ENCODE measurements at regions not wholly inside any gene's neighbourhood (a gene's known extent, or its start where the extent isn't known, plus 50 kb on each side); places are given as distances from the start of the nearest gene placed in this dataset.

DNA sequence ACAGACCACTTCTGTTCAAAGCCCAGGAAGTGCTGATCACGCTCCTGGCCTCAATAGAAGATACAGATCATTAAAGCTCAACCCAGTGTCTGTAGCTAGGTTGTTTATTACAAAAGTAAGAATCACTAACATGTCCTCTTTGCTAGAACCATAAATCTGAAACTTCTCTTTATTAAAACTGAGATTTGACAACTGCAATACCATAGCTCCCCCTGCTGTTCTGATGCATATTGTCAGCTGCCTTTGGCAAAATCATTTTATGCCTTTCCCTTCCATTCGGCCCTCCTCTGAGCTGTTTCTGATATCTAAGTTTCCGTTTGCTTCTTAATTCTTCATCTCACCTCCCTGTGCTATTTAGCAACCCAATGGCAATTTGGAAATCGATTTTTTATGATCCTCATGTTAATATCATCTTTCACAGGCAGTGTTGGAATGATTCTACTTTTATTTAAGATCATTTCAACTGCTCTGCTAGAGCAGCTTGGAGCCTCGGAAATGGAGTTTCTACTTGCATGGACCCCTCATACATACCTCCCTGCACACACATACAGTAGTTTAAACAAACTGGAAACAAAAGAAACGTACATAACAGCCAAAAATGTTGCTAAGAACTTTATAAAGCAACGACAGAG lies 998.8 kb downstream of the MAT2B start:
- H3K27ac ChIP-seq = no peak overlapping the region
- H3K4me3 ChIP-seq = no peak overlapping the region
- DNase-seq (no peak), ATAC-seq (no peak)
- no peaks in the 10 kb centered on the region for H3K27me3 ChIP-seq
- in situ Hi-C loops (cut with MboI; ENCODE audit: low sequenced_read_pairs in 4 of 4) = loop anchor here (10.0 to 25.0 kb wide), 4 partner anchors 479 to 942 kb away; no protein-coding TSS in a partner anchor
- TF ChIP-seq POLR2A (IDR thresholded peaks at IDR 0.05) = no peak
- TF ChIP-seq, protein P1, sequence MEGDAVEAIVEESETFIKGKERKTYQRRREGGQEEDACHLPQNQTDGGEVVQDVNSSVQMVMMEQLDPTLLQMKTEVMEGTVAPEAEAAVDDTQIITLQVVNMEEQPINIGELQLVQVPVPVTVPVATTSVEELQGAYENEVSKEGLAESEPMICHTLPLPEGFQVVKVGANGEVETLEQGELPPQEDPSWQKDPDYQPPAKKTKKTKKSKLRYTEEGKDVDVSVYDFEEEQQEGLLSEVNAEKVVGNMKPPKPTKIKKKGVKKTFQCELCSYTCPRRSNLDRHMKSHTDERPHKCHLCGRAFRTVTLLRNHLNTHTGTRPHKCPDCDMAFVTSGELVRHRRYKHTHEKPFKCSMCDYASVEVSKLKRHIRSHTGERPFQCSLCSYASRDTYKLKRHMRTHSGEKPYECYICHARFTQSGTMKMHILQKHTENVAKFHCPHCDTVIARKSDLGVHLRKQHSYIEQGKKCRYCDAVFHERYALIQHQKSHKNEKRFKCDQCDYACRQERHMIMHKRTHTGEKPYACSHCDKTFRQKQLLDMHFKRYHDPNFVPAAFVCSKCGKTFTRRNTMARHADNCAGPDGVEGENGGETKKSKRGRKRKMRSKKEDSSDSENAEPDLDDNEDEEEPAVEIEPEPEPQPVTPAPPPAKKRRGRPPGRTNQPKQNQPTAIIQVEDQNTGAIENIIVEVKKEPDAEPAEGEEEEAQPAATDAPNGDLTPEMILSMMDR (IDR thresholded peaks at IDR 0.05 in 4 of 5, conservative IDR thresholded peaks at IDR 0.05 in 1 of 5) = peak; percentile 25 to 51 (median 46)
- peaks cover 0 to 5% of the 10 kb centered on the region in 2 donors for H3K4me1 ChIP-seq
- no peaks in the 10 kb centered on the region for H3K9me3 ChIP-seq
- no peaks in the 10 kb centered on the region for H3K36me3 ChIP-seq
- intact Hi-C loops (cut with DNase I; ENCODE audit: low total_unique reads) = no loop called here

DNA sequence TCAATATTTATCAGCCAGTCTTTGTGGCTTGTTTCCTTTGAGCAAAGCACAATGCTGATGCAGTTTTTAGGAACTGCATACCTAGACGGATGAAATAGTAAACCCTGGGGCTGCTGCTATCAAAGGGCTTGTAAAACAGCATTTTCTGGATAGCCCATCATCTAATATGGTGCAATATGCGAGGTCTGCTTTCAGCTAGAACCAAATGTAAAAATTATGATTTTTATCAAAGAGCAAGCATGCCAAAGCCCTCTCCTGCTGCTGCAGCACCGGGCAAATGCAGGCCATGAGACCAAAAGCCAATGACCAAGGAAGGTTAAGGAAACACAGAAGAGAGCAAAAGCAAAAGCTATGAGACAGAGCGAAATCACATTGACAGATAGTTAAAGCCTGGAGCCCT lies 1000.4 kb downstream of the MAT2B start:
- intact Hi-C loops (cut with DNase I; ENCODE audit: low total_unique reads) (no loop called here), in situ Hi-C loops (cut with MboI; ENCODE audit: low sequenced_read_pairs in 4 of 4) (loop anchor here (10.0 to 25.0 kb wide), 4 partner anchors 481 to 943 kb away; no protein-coding TSS in a partner anchor)
- no peak overlapping the region for H3K4me3 ChIP-seq
- no peaks in the 10 kb centered on the region for H3K9me3 ChIP-seq
- TF ChIP-seq POLR2A (IDR thresholded peaks at IDR 0.05) = no peak
- TF ChIP-seq, protein P1 (IDR thresholded peaks at IDR 0.05 in 4 of 5, conservative IDR thresholded peaks at IDR 0.05 in 1 of 5) = no peak
- ATAC-seq (no peak), DNase-seq (no peak)
- no peak overlapping the region for H3K27ac ChIP-seq
- H3K36me3 ChIP-seq = no peaks in the 10 kb centered on the region
- no peaks in the 10 kb centered on the region for H3K27me3 ChIP-seq
- peaks cover 0 to 5% of the 10 kb centered on the region in 2 donors for H3K4me1 ChIP-seq

DNA sequence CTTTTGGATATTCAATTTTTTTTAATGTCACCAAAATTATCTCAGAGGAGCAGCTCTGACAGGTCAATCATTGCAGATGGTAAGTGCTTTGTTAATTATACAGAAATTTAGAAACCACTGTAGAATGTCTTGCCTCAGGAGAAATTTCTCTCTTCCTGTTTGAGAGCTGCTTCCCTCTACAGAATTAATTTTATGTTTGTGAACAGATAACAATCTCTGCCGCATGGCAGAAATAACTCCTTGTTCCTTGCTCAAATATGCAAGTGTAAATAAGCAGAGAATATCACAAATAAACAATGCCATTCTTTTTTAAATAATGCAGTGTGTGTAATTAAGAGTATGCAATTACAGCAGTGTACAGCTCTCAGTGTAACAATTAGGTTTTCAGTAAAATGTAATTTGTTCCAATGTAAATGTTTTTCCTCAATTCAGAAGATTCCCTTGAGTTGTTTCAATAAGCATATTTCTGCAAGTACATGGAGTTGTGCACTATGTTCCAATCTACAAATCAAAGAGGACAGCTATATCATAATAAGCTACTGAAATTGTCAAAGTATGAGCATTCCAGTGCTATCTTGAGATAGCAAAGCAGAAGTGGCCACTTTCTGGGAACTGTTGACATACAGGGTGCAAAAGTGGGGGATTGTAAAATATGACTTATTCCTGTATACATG lies 1012.8 kb downstream of the MAT2B start:
- TF ChIP-seq, protein P1 (IDR thresholded peaks at IDR 0.05 in 4 of 5, conservative IDR thresholded peaks at IDR 0.05 in 1 of 5) = no peak
- no peak for TF ChIP-seq POLR2A (IDR thresholded peaks at IDR 0.05)
- Histone ChIP-seq H3K27ac (no peak overlapping the region), H3K4me1 (no peaks in the 10 kb centered on the region), H3K36me3 (no peaks in the 10 kb centered on the region), H3K27me3 (no peaks in the 10 kb centered on the region), H3K9me3 (no peaks in the 10 kb centered on the region), H3K4me3 (no peak overlapping the region)
- DNase-seq (no peak), ATAC-seq (no peak)
- intact Hi-C loops (cut with DNase I; ENCODE audit: low total_unique reads) = no loop called here
- in situ Hi-C loops (cut with MboI; ENCODE audit: low sequenced_read_pairs in 4 of 4) = loop anchor here in 3 of 4 donors (25.0 kb wide), 2 partner anchors 506 to 956 kb away; no protein-coding TSS in a partner anchor

DNA sequence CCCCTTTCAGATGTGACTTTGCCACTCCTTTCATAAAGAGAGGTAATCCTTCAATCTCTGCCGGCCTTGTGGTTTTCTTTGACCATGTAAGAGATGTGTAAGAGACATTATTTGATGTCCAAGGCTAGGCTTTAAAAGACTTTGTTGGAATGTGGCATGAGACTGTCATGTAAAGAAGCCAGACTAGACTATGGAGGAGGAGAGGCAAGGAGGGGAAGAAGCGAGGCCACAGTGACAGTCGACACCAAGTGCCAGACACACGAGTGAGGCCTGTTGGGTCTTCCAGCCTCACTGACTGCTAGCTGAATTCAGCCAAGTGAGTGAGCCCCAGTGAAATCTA lies 1013.3 kb downstream of the MAT2B start:
- in situ Hi-C loops (cut with MboI; ENCODE audit: low sequenced_read_pairs in 4 of 4) = loop anchor here in 3 of 4 donors (25.0 kb wide), 2 partner anchors 506 to 956 kb away; no protein-coding TSS in a partner anchor
- intact Hi-C loops (cut with DNase I; ENCODE audit: low total_unique reads) = no loop called here

More for the DNA sequence above, 1013.3 kb downstream of the MAT2B start:
- no peaks in the 10 kb centered on the region for H3K27me3 ChIP-seq
- no peak overlapping the region for H3K4me3 ChIP-seq
- no peak overlapping the region for H3K27ac ChIP-seq
- H3K36me3 ChIP-seq = no peaks in the 10 kb centered on the region
- TF ChIP-seq, protein P1 (IDR thresholded peaks at IDR 0.05 in 4 of 5, conservative IDR thresholded peaks at IDR 0.05 in 1 of 5) = no peak
- no peak for TF ChIP-seq POLR2A (IDR thresholded peaks at IDR 0.05)
- no peak for DNase-seq
- ATAC-seq = no peak
- no peaks in the 10 kb centered on the region for H3K9me3 ChIP-seq
- H3K4me1 ChIP-seq = no peaks in the 10 kb centered on the region

Measured in gastrocnemius medialis (tissue), 4 donors.